ENCODE measurements at regions not wholly inside any gene's neighbourhood (a gene's known extent, or its start where the extent isn't known, plus 50 kb on each side); places are given as distances from the start of the nearest gene placed in this dataset.

GRCh38 chr19:30102239-30102638 lies 160.2 kb downstream of the URI1 start:
- Mint-ChIP-seq H3K36me3 (ENCODE audit: low read depth) (no peaks in the 10 kb centered on the region), H3K9me3 (peaks cover 8% of the 10 kb centered on the region), H3K4me1 (peaks cover 13% of the 10 kb centered on the region), H3K27me3 (ENCODE audit: low read depth, poor library complexity) (peaks cover 14% of the 10 kb centered on the region), H3K27ac (no peak overlapping the region), H3K4me3 (no peak overlapping the region)
- no peak for DNase-seq
- no peak for TF ChIP-seq CTCF (IDR thresholded peaks at IDR 0.05)

GRCh38 chr19:30102666-30103065 lies 160.6 kb downstream of the URI1 start:
- no peak overlapping the region for H3K27ac Mint-ChIP-seq
- no peak overlapping the region for H3K4me3 Mint-ChIP-seq
- no peak for TF ChIP-seq CTCF (IDR thresholded peaks at IDR 0.05)
- peaks cover 14% of the 10 kb centered on the region for H3K27me3 Mint-ChIP-seq (ENCODE audit: low read depth, poor library complexity)
- no peaks in the 10 kb centered on the region for H3K36me3 Mint-ChIP-seq (ENCODE audit: low read depth)
- H3K4me1 Mint-ChIP-seq = peaks cover 17% of the 10 kb centered on the region
- no peak for DNase-seq
- H3K9me3 Mint-ChIP-seq = peaks cover 8% of the 10 kb centered on the region

GRCh38 chr19:30103981-30104380 lies 161.9 kb downstream of the URI1 start:
- H3K4me1 Mint-ChIP-seq = peaks cover 19% of the 10 kb centered on the region
- no peak for TF ChIP-seq CTCF (IDR thresholded peaks at IDR 0.05)
- H3K4me3 Mint-ChIP-seq = no peak overlapping the region
- H3K27ac Mint-ChIP-seq = no peak overlapping the region
- DNase-seq = no peak
- peaks cover 14% of the 10 kb centered on the region for H3K27me3 Mint-ChIP-seq (ENCODE audit: low read depth, poor library complexity)
- no peaks in the 10 kb centered on the region for H3K36me3 Mint-ChIP-seq (ENCODE audit: low read depth)
- peaks cover 8% of the 10 kb centered on the region for H3K9me3 Mint-ChIP-seq

- no peak for TF ChIP-seq CTCF (IDR thresholded peaks at IDR 0.05)
- Mint-ChIP-seq H3K4me1 (peaks cover 22% of the 10 kb centered on the region), H3K27ac (no peak overlapping the region), H3K36me3 (ENCODE audit: low read depth) (no peaks in the 10 kb centered on the region), H3K9me3 (peaks cover 8% of the 10 kb centered on the region), H3K27me3 (ENCODE audit: low read depth, poor library complexity) (peaks cover 19% of the 10 kb centered on the region), H3K4me3 (no peak overlapping the region)
- DNase-seq = no peak
Measured at GRCh38 chr19:30105316-30105715, 163.3 kb downstream of the URI1 start.

GRCh38 chr19:30105727-30106126 lies 163.7 kb downstream of the URI1 start:
- peaks cover 22% of the 10 kb centered on the region for H3K27me3 Mint-ChIP-seq (ENCODE audit: low read depth, poor library complexity)
- H3K36me3 Mint-ChIP-seq (ENCODE audit: low read depth) = no peaks in the 10 kb centered on the region
- H3K4me3 Mint-ChIP-seq = no peak overlapping the region
- peaks cover 8% of the 10 kb centered on the region for H3K9me3 Mint-ChIP-seq
- peaks cover 26% of the 10 kb centered on the region for H3K4me1 Mint-ChIP-seq
- DNase-seq = no peak
- no peak for TF ChIP-seq CTCF (IDR thresholded peaks at IDR 0.05)
- H3K27ac Mint-ChIP-seq = no peak overlapping the region

DNA sequence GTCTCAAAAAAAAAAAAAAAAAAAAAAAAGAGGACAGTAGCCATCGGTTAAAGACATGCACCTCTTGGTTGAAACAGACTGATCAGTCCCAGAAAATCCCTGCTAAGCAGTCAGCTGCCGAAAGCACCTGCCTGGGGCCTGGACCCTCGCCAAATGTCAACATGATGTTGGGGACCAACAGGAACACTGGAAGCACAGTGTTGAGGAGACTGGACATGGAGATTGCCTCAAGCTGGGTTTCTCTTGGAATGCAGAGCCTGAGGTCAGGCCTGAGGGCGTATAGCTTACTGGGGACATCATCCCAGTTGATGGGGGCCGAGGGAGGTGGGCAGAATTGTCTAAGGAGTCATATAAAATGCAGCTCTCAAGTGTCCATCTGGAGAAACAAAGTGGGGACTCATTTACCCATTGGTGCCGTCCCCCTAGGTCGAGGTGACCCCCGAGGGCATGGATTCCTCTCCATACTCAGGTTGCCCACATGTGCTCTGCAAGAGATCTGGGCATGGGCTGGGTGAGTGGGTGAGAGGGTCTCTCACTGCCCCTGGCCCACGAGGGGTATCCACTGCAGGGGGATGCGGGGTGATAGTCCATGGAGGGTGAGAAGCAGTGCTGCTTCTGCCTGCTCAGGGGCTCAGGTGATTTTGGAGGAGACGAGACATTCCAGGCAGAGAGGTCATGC lies 164.5 kb downstream of the URI1 start:
- Mint-ChIP-seq H3K9me3 (peaks cover 5% of the 10 kb centered on the region), H3K4me3 (no peak overlapping the region), H3K4me1 (peaks cover 26% of the 10 kb centered on the region), H3K36me3 (ENCODE audit: low read depth) (no peaks in the 10 kb centered on the region), H3K27ac (no peak overlapping the region), H3K27me3 (ENCODE audit: low read depth, poor library complexity) (peaks cover 22% of the 10 kb centered on the region)
- no peak for TF ChIP-seq CTCF (IDR thresholded peaks at IDR 0.05)
- DNase-seq = no peak
